ENCODE measurements at regions not wholly inside any gene's neighbourhood (a gene's known extent, or its start where the extent isn't known, plus 50 kb on each side); places are given as distances from the start of the nearest gene placed in this dataset.

DNA sequence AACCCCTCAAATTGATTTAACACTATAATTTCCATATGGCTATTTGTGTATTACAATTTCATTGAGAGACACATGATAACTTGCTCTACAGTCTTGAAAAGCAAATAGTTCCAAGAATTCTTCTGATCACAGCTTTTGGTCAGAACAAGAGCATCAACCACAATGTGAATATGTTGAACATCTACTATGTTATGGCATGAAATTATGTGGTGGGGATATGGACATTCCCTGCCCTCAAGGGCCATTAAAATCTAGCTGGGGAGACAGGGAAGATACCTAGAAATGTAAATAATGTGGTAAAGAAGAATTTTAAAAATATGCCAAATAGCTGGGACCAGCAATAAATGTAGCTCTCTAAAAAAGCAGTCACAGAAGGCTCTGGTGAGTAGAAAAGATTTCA is 262.2 kb downstream of the FZD1 start:
- H3K36me3 ChIP-seq (ENCODE audit: low read length) = no peaks in the 10 kb centered on the region
- H3K27me3 ChIP-seq (ENCODE audit: low read length) = no peaks in the 10 kb centered on the region
- no peak overlapping the region for H2AFZ ChIP-seq (ENCODE audit: low read depth, low read length, severe bottlenecking)
- no peaks in the 10 kb centered on the region for H3K9me3 ChIP-seq (ENCODE audit: insufficient read depth, low read length)
- H3K9ac ChIP-seq (ENCODE audit: low read length) = no peak overlapping the region
- H3F3A ChIP-seq (ENCODE audit: insufficient read depth) = no peaks in the 10 kb centered on the region
- no peak overlapping the region for H3K27ac ChIP-seq (ENCODE audit: low read depth, low read length)
- no peaks in the 10 kb centered on the region for H4K20me1 ChIP-seq (ENCODE audit: low read depth, low read length)
- H3K79me2 ChIP-seq (ENCODE audit: insufficient read depth, low read length) = no peaks in the 10 kb centered on the region
- no peak overlapping the region for H3K4me3 ChIP-seq (ENCODE audit: insufficient read depth, low read length, poor library complexity, severe bottlenecking)
- TF ChIP-seq, protein P1, sequence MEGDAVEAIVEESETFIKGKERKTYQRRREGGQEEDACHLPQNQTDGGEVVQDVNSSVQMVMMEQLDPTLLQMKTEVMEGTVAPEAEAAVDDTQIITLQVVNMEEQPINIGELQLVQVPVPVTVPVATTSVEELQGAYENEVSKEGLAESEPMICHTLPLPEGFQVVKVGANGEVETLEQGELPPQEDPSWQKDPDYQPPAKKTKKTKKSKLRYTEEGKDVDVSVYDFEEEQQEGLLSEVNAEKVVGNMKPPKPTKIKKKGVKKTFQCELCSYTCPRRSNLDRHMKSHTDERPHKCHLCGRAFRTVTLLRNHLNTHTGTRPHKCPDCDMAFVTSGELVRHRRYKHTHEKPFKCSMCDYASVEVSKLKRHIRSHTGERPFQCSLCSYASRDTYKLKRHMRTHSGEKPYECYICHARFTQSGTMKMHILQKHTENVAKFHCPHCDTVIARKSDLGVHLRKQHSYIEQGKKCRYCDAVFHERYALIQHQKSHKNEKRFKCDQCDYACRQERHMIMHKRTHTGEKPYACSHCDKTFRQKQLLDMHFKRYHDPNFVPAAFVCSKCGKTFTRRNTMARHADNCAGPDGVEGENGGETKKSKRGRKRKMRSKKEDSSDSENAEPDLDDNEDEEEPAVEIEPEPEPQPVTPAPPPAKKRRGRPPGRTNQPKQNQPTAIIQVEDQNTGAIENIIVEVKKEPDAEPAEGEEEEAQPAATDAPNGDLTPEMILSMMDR (IDR thresholded peaks at IDR 0.05; ENCODE audit: insufficient read depth, low read length, poor library complexity, severe bottlenecking) = no peak
- TF ChIP-seq EZH2phosphoT487 (conservative IDR thresholded peaks at IDR 0.05; ENCODE audit: low read length) = no peak
- H3K9me2 ChIP-seq (replicated peaks; ENCODE audit: insufficient read depth, low read length) = no peaks in the 10 kb centered on the region
- no peak overlapping the region for H3K4me2 ChIP-seq (ENCODE audit: low read depth, low read length, poor library complexity, severe bottlenecking)

- Histone ChIP-seq H3K27ac (ENCODE audit: low read depth, low read length) (no peak overlapping the region), H3K79me2 (ENCODE audit: insufficient read depth, low read length) (no peaks in the 10 kb centered on the region), H4K20me1 (ENCODE audit: low read depth, low read length) (no peaks in the 10 kb centered on the region), H3K9me3 (ENCODE audit: insufficient read depth, low read length) (0 out of 2 replicates have a peak, but pooled peaks cover 7% of the 10 kb centered on the region), H3K9ac (ENCODE audit: low read length) (no peak overlapping the region), H3K4me2 (ENCODE audit: low read depth, low read length, poor library complexity, severe bottlenecking) (no peak overlapping the region), H3K36me3 (ENCODE audit: low read length) (no peaks in the 10 kb centered on the region), H3K9me2 (replicated peaks; ENCODE audit: insufficient read depth, low read length) (no peaks in the 10 kb centered on the region), H3F3A (ENCODE audit: insufficient read depth) (no peaks in the 10 kb centered on the region), H2AFZ (ENCODE audit: low read depth, low read length, severe bottlenecking) (no peak overlapping the region), H3K27me3 (ENCODE audit: low read length) (no peaks in the 10 kb centered on the region), H3K4me3 (ENCODE audit: insufficient read depth, low read length, poor library complexity, severe bottlenecking) (no peak overlapping the region)
- TF ChIP-seq, protein P1 (IDR thresholded peaks at IDR 0.05; ENCODE audit: insufficient read depth, low read length, poor library complexity, severe bottlenecking) = no peak
Observed at GRCh38 chr7:91527460-91527859, 263.2 kb downstream of the FZD1 start.

GRCh38 chr7:91533996-91534395 is 269.8 kb downstream of the FZD1 start:
- no peak overlapping the region for H3K4me2 ChIP-seq (ENCODE audit: low read depth, low read length, poor library complexity, severe bottlenecking)
- TF ChIP-seq, protein P1 (IDR thresholded peaks at IDR 0.05; ENCODE audit: insufficient read depth, low read length, poor library complexity, severe bottlenecking) = no peak
- no peak for TF ChIP-seq EZH2phosphoT487 (conservative IDR thresholded peaks at IDR 0.05; ENCODE audit: low read length)
- 0 out of 2 replicates have a peak, but pooled peaks cover 7% of the 10 kb centered on the region for H3K9me3 ChIP-seq (ENCODE audit: insufficient read depth, low read length)
- H3K9ac ChIP-seq (ENCODE audit: low read length) = no peak overlapping the region
- H3K27ac ChIP-seq (ENCODE audit: low read depth, low read length) = no peak overlapping the region
- no peaks in the 10 kb centered on the region for H3K79me2 ChIP-seq (ENCODE audit: insufficient read depth, low read length)
- no peaks in the 10 kb centered on the region for H3F3A ChIP-seq (ENCODE audit: insufficient read depth)
- no peaks in the 10 kb centered on the region for H3K9me2 ChIP-seq (replicated peaks; ENCODE audit: insufficient read depth, low read length)
- no peak overlapping the region for H2AFZ ChIP-seq (ENCODE audit: low read depth, low read length, severe bottlenecking)
- no peaks in the 10 kb centered on the region for H3K36me3 ChIP-seq (ENCODE audit: low read length)
- no peak overlapping the region for H3K4me3 ChIP-seq (ENCODE audit: insufficient read depth, low read length, poor library complexity, severe bottlenecking)
- H3K27me3 ChIP-seq (ENCODE audit: low read length) = no peaks in the 10 kb centered on the region
- H4K20me1 ChIP-seq (ENCODE audit: low read depth, low read length) = no peaks in the 10 kb centered on the region

Data from SU-DHL-6 (cell line).